GM18861 (cell line): ENCODE measurements at regions not wholly inside any gene's neighbourhood (a gene's known extent, or its start where the extent isn't known, plus 50 kb on each side); places are given as distances from the start of the nearest gene placed in this dataset.

Experiments
- ATAC-seq: cut with Tn5 transposase; IDR thresholded peaks from one replicate; pipeline ENCODE4 v1.9.1; 2021; ENCODE audit not compliant: unreplicated experiment

- ATAC-seq = no peak
Measured at GRCh38 chr1:221837896-221838295, 96.0 kb upstream of the DUSP10 start.

DNA sequence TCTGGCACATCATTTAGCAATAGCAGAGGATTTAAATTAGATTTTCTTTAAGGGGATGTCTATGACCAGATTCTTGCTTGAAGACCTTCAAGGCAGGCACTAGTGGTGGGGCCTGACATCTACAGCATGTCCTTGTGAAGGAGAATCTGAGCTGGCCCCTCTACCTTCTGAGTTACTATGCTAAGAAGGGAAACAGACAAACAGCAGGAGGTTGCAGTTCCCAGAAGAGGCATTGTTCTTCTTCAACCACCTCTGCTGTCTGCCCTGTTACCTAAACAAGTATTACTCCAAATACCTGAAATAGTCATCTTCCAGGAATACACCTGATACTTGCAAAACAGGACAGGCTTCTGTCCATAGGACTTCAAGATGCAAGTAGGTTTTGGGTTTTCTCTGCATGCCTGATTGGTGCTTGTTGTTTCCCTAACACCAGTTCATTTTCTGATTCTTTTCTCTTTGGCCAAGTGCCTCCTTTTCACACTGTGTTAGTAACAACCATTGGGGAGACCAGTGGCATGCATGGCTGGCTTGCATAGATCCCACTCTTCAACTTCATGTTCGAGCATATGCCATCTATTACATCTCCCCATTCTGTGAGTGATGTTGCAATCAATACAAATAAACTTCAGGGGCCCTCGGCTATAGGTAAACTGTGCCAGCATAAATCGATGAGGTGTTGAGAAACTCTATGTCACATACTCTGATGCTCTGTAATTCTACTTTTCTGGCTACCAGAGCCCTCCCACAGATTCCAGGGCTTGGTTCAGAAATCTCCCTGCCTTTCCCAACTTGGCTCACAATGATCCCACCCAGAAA, 93.0 kb upstream of the DUSP10 start:
- ATAC-seq = no peak

GRCh38 chr1:221832617-221833016, 90.7 kb upstream of the DUSP10 start:
- no peak for ATAC-seq

- ATAC-seq = no peak
Measured at GRCh38 chr1:221832151-221832550, 90.3 kb upstream of the DUSP10 start.

- ATAC-seq = peak; percentile 46
Measured at GRCh38 chr1:221829327-221830015, 87.6 kb upstream of the DUSP10 start.

DNA sequence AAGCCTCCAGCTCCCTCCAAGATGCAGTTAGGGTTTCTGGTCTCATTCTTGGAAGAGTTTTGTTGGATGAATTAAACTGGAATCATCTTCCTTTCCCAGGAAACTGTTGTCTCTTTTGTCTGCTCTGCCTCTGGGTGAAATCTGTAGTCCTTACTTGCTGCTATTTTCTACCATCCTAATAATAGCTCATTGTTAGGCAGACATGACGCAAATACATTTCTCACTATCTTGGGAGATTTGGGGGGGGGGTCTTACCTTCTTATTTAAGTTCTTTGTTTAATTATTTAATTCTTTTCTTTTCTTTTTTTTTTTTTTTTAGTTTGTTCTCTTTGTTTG, 85.4 kb upstream of the DUSP10 start:
- ATAC-seq = no peak

DNA sequence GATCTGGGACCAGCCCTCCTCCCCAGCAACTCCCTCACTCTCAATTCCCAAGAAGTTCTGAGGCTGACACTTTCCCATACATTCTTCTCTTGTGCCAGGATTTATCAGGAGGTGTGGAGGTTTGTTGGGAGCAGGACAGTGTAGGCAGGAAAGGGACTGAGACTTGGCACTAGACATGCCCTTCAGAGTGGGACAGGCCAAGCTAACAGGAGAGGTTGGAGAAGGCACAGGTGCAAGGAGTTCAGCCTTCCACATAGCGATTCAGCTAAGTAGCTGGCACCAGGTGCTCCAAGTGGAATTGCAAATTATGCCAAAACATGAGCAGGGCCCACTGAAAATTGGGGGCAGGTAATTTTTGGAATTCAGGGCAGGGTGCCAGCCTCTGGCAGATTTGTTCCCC, 83.0 kb upstream of the DUSP10 start:
- ATAC-seq = no peak

DNA sequence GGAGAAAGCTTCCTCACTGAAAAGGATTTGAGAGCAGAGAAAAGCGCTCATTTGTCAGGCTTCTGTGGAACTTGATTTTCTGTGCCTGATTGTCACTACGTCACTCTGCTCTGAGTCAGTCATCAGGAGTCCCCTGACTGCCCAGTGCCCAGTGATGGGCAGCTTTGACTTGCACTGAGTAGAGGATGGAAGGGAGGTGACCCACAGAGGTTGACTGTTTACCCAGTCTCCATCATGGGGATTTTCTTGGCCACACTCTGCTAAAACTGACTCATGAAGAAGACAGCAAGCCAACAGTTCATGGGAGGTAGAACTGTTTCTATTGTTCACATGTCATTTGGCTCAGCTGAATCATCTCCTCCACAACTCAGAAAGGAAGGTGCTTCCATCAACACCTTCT, 82.1 kb upstream of the DUSP10 start:
- ATAC-seq = peak; percentile 38

- no peak for ATAC-seq
Measured at GRCh38 chr1:221823561-221823960, 81.7 kb upstream of the DUSP10 start.

DNA sequence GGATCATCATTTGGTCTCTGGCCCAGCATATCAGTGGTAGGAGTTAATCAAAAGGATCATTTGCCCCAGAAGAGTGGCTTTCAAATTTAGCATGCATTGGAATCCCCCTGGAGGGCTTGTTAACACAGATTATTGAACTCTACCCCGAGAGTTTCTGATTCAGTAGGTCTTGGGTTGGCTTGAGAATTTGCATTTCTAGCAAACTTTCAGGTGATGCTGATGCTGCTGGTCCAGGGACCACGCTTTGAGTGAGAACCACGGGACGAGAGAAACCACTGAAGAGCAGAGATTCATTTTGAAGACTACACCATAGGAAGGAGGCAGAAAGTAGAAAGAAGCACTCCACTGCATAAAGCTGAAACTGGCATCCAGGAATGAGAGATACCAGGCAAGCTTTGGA, 81.3 kb upstream of the DUSP10 start:
- peak; percentile 70 for ATAC-seq

DNA sequence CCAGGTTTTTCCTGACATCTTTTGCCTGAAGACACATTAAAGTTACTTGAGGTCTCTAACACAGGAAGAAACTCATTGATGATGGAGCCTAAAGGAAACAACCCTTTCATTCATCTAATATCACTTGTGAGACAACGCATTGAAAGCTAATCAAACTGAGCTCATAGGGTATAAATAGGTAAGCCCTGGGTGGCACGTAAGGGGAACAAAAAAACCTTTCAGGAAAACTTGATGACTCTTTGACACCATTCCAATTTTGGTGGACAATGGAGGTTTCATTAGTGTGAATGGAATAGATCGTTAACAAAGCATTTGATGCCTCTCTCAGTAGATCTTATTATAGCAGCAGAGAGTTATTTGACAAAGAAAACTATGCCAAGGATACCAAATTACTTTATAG, 80.7 kb upstream of the DUSP10 start:
- ATAC-seq = no peak

- ATAC-seq = no peak
Measured at GRCh38 chr1:221816899-221817298, 75.0 kb upstream of the DUSP10 start.

DNA sequence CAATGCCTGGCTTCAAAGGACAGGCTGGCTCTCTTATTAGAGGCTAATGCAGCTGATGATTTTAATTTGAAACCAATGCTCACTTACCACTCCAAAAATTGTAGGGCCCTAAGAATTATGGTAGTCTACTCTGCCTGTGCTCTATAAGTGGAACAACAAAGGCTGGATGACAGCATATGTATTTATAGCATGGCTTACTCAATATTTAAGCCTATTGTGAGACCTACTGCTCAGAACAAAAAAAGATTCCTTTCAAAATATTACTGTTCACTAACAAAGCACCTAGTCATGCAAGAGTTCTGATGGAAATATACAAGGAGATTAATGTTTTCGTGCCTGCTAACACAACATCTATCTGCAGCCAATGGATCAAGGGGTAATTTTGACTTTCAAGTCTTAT, 73.8 kb upstream of the DUSP10 start:
- no peak for ATAC-seq

GRCh38 chr1:221813887-221814286, 72.0 kb upstream of the DUSP10 start:
- no peak for ATAC-seq

DNA sequence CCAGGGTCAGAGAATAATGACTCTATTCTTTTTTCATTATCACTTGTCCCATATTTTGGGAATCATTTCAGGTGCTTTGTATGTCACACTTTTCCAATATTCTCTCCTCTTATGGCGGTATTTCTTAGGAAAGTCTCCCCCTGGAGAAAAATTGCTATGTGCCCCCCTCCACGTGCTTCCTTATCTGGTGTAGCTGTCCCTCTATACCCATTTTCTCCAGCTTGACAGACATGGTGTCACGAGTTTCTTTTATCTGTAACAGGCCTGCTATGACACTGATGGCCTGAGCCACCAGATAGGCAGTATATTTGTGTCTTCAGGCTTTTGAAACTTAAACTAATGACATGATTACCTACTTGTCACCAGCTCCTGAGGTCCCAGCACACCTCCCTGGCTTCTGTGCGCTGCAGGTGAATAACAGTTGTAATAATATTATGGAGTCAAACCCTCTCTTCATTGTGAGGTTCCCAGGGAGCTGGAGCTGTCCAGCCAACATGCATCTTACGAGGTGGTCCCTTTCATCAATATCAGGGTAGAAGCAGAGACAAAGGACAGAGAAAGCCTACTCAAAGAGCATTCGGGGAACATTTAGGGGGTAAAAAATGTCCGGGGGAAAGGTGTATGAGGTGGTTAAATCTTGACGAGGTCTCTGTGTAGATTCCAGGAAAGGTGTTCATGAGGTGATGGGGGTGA, 71.2 kb upstream of the DUSP10 start:
- no peak for ATAC-seq

GRCh38 chr1:221812088-221812752, 70.3 kb upstream of the DUSP10 start:
- ATAC-seq = no peak

DNA sequence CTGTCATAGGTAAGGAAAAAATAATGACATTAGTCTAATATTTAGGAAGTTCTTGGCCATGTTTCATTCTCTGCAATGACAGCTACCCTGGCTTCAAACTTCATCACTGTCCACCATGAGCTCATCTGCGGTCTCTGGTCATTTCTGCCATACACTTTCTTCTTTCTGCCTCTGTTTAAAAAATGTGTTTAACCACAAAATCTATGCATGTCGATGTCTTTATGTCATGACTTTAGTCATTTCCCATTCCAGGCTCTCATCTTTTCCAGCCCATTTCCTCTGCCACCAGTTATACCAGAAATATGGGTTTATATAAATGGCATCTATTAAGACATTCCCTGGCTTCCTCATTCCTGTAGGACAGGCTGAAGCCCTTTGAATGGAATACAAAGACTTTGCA, 68.5 kb upstream of the DUSP10 start:
- no peak for ATAC-seq

DNA sequence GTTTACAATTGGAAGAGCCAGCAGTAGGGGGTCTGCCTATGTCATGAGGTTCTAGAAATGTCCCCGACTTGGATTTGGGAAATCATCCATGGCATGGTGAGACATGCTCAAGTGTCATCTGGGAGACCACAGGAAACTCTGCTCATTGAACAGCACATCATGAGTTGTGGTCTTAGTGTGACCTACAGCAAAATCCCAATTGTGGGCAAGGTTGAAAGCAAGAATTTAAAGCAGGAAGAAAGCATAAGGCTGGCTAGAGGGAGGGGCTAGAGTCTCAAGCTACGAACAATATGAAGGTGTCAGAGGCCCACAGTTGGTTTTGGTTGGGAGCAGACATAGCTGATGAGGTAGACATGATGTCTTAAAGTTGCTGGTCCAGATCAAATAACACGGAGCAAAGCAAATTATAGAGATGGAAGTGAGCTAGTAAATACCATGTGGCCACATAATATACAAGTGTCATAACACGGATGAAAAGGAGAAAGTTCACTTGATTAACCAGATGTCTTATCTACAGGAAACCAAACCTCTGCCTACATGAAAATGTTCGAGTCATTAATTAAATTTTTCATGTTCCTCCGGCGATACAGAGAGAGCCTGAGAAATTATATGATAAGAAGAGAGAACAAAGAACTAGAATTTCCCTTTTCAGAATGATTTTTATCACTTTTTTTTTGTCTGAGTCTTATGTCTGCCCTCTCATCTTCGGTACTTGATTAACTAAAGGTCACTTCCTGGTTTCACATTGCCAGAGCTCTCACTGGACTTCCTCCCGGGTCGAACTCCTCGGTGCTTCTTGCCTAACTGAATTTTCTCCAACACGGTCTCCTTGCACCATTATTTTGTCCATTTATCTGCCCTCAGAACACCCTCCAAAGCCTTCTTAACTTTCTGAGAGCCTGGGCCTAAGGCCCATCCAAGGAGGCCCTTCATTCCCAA, 67.5 kb upstream of the DUSP10 start:
- no peak for ATAC-seq

GRCh38 chr1:221806984-221807383, 65.1 kb upstream of the DUSP10 start:
- ATAC-seq = peak; percentile 33

DNA sequence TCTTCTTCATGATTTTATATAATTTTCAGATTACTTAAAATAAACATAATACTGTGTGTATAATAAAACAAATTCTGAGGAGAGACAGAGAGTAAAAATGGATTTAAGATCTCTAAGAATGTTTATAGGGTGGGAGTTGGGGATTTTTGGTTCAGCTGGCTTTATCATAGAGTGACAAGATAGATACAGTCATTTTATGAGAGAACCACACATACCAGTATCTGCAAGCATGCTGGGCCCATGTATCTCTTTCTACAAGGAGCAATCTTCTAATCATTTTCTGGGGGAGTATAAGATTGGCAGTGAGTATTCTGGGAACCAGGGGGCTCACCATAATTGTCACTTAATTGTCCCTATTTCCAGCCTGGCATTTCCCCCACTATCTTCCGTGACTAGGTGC, 64.3 kb upstream of the DUSP10 start:
- ATAC-seq = no peak

- ATAC-seq = no peak
Measured at GRCh38 chr1:221805121-221805520, 63.2 kb upstream of the DUSP10 start.
